ENCODE measurements at regions not wholly inside any gene's neighbourhood (a gene's known extent, or its start where the extent isn't known, plus 50 kb on each side); places are given as distances from the start of the nearest gene placed in this dataset.
A peak's percentile ranks its signal among the peaks of the same experiment; 100 is the strongest.

GRCh38 chr13:69319656-69320055, 788.0 kb upstream of the ATXN8OS start:
- Mint-ChIP-seq H3K36me3 (no peaks in the 10 kb centered on the region), H3K4me1 (no peaks in the 10 kb centered on the region), H3K9me3 (no peaks in the 10 kb centered on the region), H3K27me3 (ENCODE audit: insufficient read depth, low read depth) (no peaks in the 10 kb centered on the region), H3K27ac (no peak overlapping the region), H3K4me3 (no peak overlapping the region)
- no peaks in the 10 kb centered on the region for H3K36me3 ChIP-seq
- no peak overlapping the region for H3K4me3 ChIP-seq
- no peaks in the 10 kb centered on the region for H4K20me1 ChIP-seq (ENCODE audit: low read depth)
- no peaks in the 10 kb centered on the region for H3K27me3 ChIP-seq
- H3K9me3 ChIP-seq (ENCODE audit: low read depth), result no peaks in the 10 kb centered on the region
- TF ChIP-seq EZH2 (IDR thresholded peaks at IDR 0.05) (no peak), CTCF (IDR thresholded peaks at IDR 0.05) (no peak), EZH2phosphoT487 (IDR thresholded peaks at IDR 0.05) (no peak)
- H3K4me2 ChIP-seq, result no peak overlapping the region
- H3F3A ChIP-seq (ENCODE audit: low read depth), result no peaks in the 10 kb centered on the region
- no peaks in the 10 kb centered on the region for H3K4me1 ChIP-seq
- no peak overlapping the region for H3K9ac ChIP-seq
- H2AFZ ChIP-seq (replicated peaks), result no peak overlapping the region
- DNase-seq (ENCODE audit: low spot score), result no peak
- H3K79me2 ChIP-seq (ENCODE audit: low read depth), result no peaks in the 10 kb centered on the region
- H3K27ac ChIP-seq, result no peak overlapping the region

- Histone ChIP-seq H3K9ac (no peak overlapping the region), H3K27ac (no peak overlapping the region), H3K4me2 (no peak overlapping the region), H4K20me1 (ENCODE audit: low read depth) (no peaks in the 10 kb centered on the region), H3K9me3 (ENCODE audit: low read depth) (no peaks in the 10 kb centered on the region), H3K27me3 (no peaks in the 10 kb centered on the region), H3K4me1 (no peaks in the 10 kb centered on the region), H3K36me3 (no peaks in the 10 kb centered on the region), H2AFZ (replicated peaks) (no peak overlapping the region), H3K4me3 (no peak overlapping the region), H3F3A (ENCODE audit: low read depth) (no peaks in the 10 kb centered on the region), H3K79me2 (ENCODE audit: low read depth) (no peaks in the 10 kb centered on the region)
- TF ChIP-seq EZH2 (IDR thresholded peaks at IDR 0.05) (no peak), EZH2phosphoT487 (IDR thresholded peaks at IDR 0.05) (no peak), CTCF (IDR thresholded peaks at IDR 0.05) (no peak)
- Mint-ChIP-seq H3K27me3 (ENCODE audit: insufficient read depth, low read depth) (no peaks in the 10 kb centered on the region), H3K9me3 (no peaks in the 10 kb centered on the region), H3K36me3 (no peaks in the 10 kb centered on the region), H3K27ac (no peak overlapping the region), H3K4me3 (no peak overlapping the region), H3K4me1 (no peaks in the 10 kb centered on the region)
- no peak for DNase-seq (ENCODE audit: low spot score)
Observed at GRCh38 chr13:69315039-69315438, 792.6 kb upstream of the ATXN8OS start.

GRCh38 chr13:69306766-69307165, 800.9 kb upstream of the ATXN8OS start:
- H3K9me3 Mint-ChIP-seq, result no peaks in the 10 kb centered on the region
- H3K27me3 ChIP-seq, result no peaks in the 10 kb centered on the region
- H3K36me3 Mint-ChIP-seq, result no peaks in the 10 kb centered on the region
- TF ChIP-seq EZH2phosphoT487 (IDR thresholded peaks at IDR 0.05), result no peak
- peak; percentile 17 for TF ChIP-seq CTCF (IDR thresholded peaks at IDR 0.05)
- no peak for TF ChIP-seq EZH2 (IDR thresholded peaks at IDR 0.05)
- H2AFZ ChIP-seq (replicated peaks), result no peak overlapping the region
- H3K9ac ChIP-seq, result no peak overlapping the region
- no peaks in the 10 kb centered on the region for H3K4me1 ChIP-seq
- H3K4me3 ChIP-seq, result no peak overlapping the region
- H3K4me1 Mint-ChIP-seq, result no peaks in the 10 kb centered on the region
- no peak overlapping the region for H3K27ac Mint-ChIP-seq
- no peaks in the 10 kb centered on the region for H3K27me3 Mint-ChIP-seq (ENCODE audit: insufficient read depth, low read depth)
- no peaks in the 10 kb centered on the region for H4K20me1 ChIP-seq (ENCODE audit: low read depth)
- H3K27ac ChIP-seq, result no peak overlapping the region
- H3K4me2 ChIP-seq, result no peak overlapping the region
- H3K9me3 ChIP-seq (ENCODE audit: low read depth), result no peaks in the 10 kb centered on the region
- H3K79me2 ChIP-seq (ENCODE audit: low read depth), result no peaks in the 10 kb centered on the region
- H3K36me3 ChIP-seq, result no peaks in the 10 kb centered on the region
- H3F3A ChIP-seq (ENCODE audit: low read depth), result no peaks in the 10 kb centered on the region
- DNase-seq (ENCODE audit: low spot score), result no peak
- no peak overlapping the region for H3K4me3 Mint-ChIP-seq

- no peak overlapping the region for H3K27ac ChIP-seq
- Mint-ChIP-seq H3K27ac (no peak overlapping the region), H3K36me3 (no peaks in the 10 kb centered on the region), H3K27me3 (ENCODE audit: insufficient read depth, low read depth) (no peaks in the 10 kb centered on the region), H3K9me3 (no peaks in the 10 kb centered on the region), H3K4me1 (peaks cover 12% of the 10 kb centered on the region), H3K4me3 (no peak overlapping the region)
- H4K20me1 ChIP-seq (ENCODE audit: low read depth), result no peaks in the 10 kb centered on the region
- H3K4me2 ChIP-seq, result no peak overlapping the region
- no peaks in the 10 kb centered on the region for H3K4me1 ChIP-seq
- TF ChIP-seq EZH2phosphoT487 (IDR thresholded peaks at IDR 0.05), result no peak
- TF ChIP-seq CTCF (IDR thresholded peaks at IDR 0.05), result no peak
- TF ChIP-seq EZH2 (IDR thresholded peaks at IDR 0.05), result no peak
- H3K27me3 ChIP-seq, result no peaks in the 10 kb centered on the region
- no peak for DNase-seq (ENCODE audit: low spot score)
- no peaks in the 10 kb centered on the region for H3F3A ChIP-seq (ENCODE audit: low read depth)
- no peaks in the 10 kb centered on the region for H3K9me3 ChIP-seq (ENCODE audit: low read depth)
- no peaks in the 10 kb centered on the region for H3K36me3 ChIP-seq
- H2AFZ ChIP-seq (replicated peaks), result no peak overlapping the region
- H3K4me3 ChIP-seq, result no peak overlapping the region
- H3K79me2 ChIP-seq (ENCODE audit: low read depth), result no peaks in the 10 kb centered on the region
- H3K9ac ChIP-seq, result no peak overlapping the region
Observed at GRCh38 chr13:69300131-69300530, 807.5 kb upstream of the ATXN8OS start.

All from neural progenitor cell (in vitro differentiated cells).